ENCODE measurements at regions not wholly inside any gene's neighbourhood (a gene's known extent, or its start where the extent isn't known, plus 50 kb on each side); places are given as distances from the start of the nearest gene placed in this dataset.

GRCh38 chr10:10813656-10814055 lies 204.0 kb upstream of the CELF2 start:
- TF ChIP-seq CTCF (IDR thresholded peaks at IDR 0.05) = no peak
- no peak for TF ChIP-seq POLR2AphosphoS5 (IDR thresholded peaks at IDR 0.05)
